Lower leg skin (tissue), 3 donors: ENCODE measurements at regions not wholly inside any gene's neighbourhood (a gene's known extent, or its start where the extent isn't known, plus 50 kb on each side); places are given as distances from the start of the nearest gene placed in this dataset.
"Not testable (repeated sequence)": the region's sequence is repeated elsewhere in the genome, so short reads cannot be mapped to it uniquely, and the experiment has no call there.

ENCODE experiments used
- CTCF ChIP-seq, 3 donors: fragments of 450-650 bp; IDR thresholded peaks; one replicate each; pipeline ENCODE4 v1.5.1; 2016; ENCODE audit warnings: antibody characterized with exemption in 3 of 3, mild to moderate bottlenecking in 3 of 3, moderate library complexity in 2 of 3
- POLR2A ChIP-seq, 2 donors: fragments of 450-650 bp; IDR thresholded peaks; one replicate each; pipeline ENCODE4 v1.6.1; 2016 to 2017; ENCODE audit warnings: antibody characterized with exemption in 2 of 2, mild to moderate bottlenecking in 1 of 2, moderate library complexity in 1 of 2

- TF ChIP-seq POLR2A, CTCF (IDR thresholded peaks at IDR 0.05): not testable (repeated sequence)
Observed at GRCh38 chr2:89828961-89829631, 1137.6 kb downstream of the RPIA start.
